Astrocyte of the spinal cord (primary cell): ENCODE measurements at regions not wholly inside any gene's neighbourhood (a gene's known extent, or its start where the extent isn't known, plus 50 kb on each side); places are given as distances from the start of the nearest gene placed in this dataset.

Experiments
- DNase-seq: peaks from one replicate; pipeline ENCODE4 v3.0.0; 2011; ENCODE audit warnings: low read depth, low spot score
- H3K4me3 ChIP-seq: 2 replicates; pipeline ENCODE4 v1.5.1; 2011; ENCODE audit warnings: low read depth, mild to moderate bottlenecking, low read length, moderate library complexity
- in situ Hi-C: cut with HindIII; loops from 2 replicates; pipeline ENCODE4 v1.10.0; 2017; ENCODE audit warnings: low sequenced_read_pairs
- TF ChIP-seq, protein P1 (sequence below): IDR thresholded peaks from 2 replicates; pipeline ENCODE4 v1.5.1; 2012; ENCODE audit warnings: low read depth, mild to moderate bottlenecking, low read length, inconsistent platforms

DNA sequence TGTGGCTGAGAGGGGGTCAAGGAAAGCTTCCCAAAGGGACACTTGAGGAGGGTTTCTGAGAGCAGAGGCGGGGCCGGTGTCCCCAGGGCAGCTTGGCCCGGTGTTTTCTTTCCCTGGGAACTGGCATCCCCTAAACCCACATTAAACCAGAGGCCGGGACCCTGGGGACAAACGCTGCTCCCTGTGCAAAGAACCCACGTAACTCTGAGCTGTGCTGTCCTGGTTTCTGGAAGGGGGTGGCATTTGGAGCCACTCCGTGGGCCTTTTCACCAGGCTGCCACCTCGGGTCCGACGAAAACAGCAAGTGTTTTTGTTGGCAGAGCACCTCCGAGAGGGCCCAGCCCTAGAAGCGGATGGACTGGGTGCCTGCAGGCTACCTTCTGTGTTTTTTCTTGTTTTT lies 100.2 kb upstream of the ANO1 start:
- no peak for DNase-seq
- TF ChIP-seq, protein P1, sequence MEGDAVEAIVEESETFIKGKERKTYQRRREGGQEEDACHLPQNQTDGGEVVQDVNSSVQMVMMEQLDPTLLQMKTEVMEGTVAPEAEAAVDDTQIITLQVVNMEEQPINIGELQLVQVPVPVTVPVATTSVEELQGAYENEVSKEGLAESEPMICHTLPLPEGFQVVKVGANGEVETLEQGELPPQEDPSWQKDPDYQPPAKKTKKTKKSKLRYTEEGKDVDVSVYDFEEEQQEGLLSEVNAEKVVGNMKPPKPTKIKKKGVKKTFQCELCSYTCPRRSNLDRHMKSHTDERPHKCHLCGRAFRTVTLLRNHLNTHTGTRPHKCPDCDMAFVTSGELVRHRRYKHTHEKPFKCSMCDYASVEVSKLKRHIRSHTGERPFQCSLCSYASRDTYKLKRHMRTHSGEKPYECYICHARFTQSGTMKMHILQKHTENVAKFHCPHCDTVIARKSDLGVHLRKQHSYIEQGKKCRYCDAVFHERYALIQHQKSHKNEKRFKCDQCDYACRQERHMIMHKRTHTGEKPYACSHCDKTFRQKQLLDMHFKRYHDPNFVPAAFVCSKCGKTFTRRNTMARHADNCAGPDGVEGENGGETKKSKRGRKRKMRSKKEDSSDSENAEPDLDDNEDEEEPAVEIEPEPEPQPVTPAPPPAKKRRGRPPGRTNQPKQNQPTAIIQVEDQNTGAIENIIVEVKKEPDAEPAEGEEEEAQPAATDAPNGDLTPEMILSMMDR = no peak
- in situ Hi-C loops = no loop called here

GRCh38 chr11:69978841-69979614 lies 99.1 kb upstream of the ANO1 start:
- in situ Hi-C loops = no loop called here
- DNase-seq = no peak
- TF ChIP-seq, protein P1 = no peak
- no peak overlapping the region for H3K4me3 ChIP-seq

More for the DNA sequence above, 100.2 kb upstream of the ANO1 start:
- H3K4me3 ChIP-seq = no peak overlapping the region

DNA sequence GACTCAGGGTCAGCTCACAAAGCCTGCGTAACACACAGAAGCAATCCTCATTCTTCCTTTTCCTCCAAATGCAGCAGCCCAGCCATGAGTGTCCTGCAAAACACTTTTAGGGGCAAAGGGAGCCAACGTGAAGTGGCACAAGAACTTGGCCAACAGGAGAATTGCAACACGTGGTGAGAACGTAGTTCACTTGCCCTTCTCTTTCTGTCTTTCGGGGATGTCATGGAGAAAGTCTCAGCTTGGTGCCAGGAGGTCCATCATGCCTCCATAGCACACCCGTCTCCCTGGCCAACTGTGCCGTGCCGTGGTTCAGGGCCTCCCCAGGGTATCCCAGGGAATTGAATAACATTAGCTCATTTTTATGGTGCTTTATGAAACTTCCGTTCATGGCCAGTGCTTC lies 98.5 kb upstream of the ANO1 start:
- in situ Hi-C loops = no loop called here
- H3K4me3 ChIP-seq = no peak overlapping the region
- TF ChIP-seq, protein P1 = no peak
- no peak for DNase-seq

GRCh38 chr11:69981119-69981784 lies 96.9 kb upstream of the ANO1 start:
- in situ Hi-C loops = no loop called here
- TF ChIP-seq, protein P1 = no peak
- no peak for DNase-seq

GRCh38 chr11:69982690-69983570 lies 95.2 kb upstream of the ANO1 start:
- DNase-seq = no peak
- H3K4me3 ChIP-seq = no peak overlapping the region
- TF ChIP-seq, protein P1 = no peak
- in situ Hi-C loops = no loop called here

More at GRCh38 chr11:69981119-69981784, 96.9 kb upstream of the ANO1 start:
- no peak overlapping the region for H3K4me3 ChIP-seq

DNA sequence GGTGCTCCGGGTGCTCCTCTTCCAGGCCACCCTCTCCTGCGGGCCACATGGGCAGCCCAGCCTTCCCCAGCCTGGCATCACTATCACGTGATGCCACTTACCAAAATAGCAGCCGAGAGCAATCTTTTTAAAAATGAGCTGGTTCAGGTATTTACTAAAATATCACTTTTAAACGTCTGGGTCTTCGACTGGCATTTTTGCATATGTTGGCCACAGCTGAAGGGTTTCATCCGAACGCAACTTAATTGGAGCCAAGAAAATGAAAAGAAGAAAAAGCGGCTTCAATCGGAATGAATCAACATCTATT lies 94.6 kb upstream of the ANO1 start:
- in situ Hi-C loops = no loop called here
- no peak for DNase-seq
- H3K4me3 ChIP-seq = no peak overlapping the region
- TF ChIP-seq, protein P1 = no peak
